ENCODE measurements at regions not wholly inside any gene's neighbourhood (a gene's known extent, or its start where the extent isn't known, plus 50 kb on each side); places are given as distances from the start of the nearest gene placed in this dataset.
A peak's percentile ranks its signal among the peaks of the same experiment; 100 is the strongest.
"Not testable (repeated sequence)": the region's sequence is repeated elsewhere in the genome, so short reads cannot be mapped to it uniquely, and the experiment has no call there.

- not testable (repeated sequence) for H3K4me3 ChIP-seq (ENCODE audit: low read length)
Measured at GRCh38 chr6:86872810-86873209, 64.5 kb upstream of the HTR1E start.

GRCh38 chr6:86871681-86872080 is 65.6 kb upstream of the HTR1E start:
- no peak overlapping the region for H3K4me3 ChIP-seq (ENCODE audit: low read length)
- no peak for TF ChIP-seq CTCF (IDR thresholded peaks at IDR 0.05; ENCODE audit: insufficient read depth, low read depth, low read length, missing control alignments)
- no peak for DNase-seq (ENCODE audit: low read depth)

More at GRCh38 chr6:86872810-86873209, 64.5 kb upstream of the HTR1E start:
- DNase-seq (ENCODE audit: low read depth): not testable (repeated sequence)

- no peak for TF ChIP-seq CTCF (IDR thresholded peaks at IDR 0.05; ENCODE audit: insufficient read depth, low read depth, low read length, missing control alignments)
- no peak overlapping the region for H3K4me3 ChIP-seq (ENCODE audit: low read length)
- DNase-seq (ENCODE audit: low read depth): no peak
Measured at GRCh38 chr6:86869500-86869899, 67.8 kb upstream of the HTR1E start.

GRCh38 chr6:86859513-86859912 is 77.8 kb upstream of the HTR1E start:
- no peak for DNase-seq (ENCODE audit: low read depth)
- no peak overlapping the region for H3K4me3 ChIP-seq (ENCODE audit: low read length)
- TF ChIP-seq CTCF (IDR thresholded peaks at IDR 0.05; ENCODE audit: insufficient read depth, low read depth, low read length, missing control alignments): no peak

GRCh38 chr6:86858970-86859369 is 78.4 kb upstream of the HTR1E start:
- DNase-seq (ENCODE audit: low read depth): no peak
- no peak overlapping the region for H3K4me3 ChIP-seq (ENCODE audit: low read length)
- TF ChIP-seq CTCF (IDR thresholded peaks at IDR 0.05; ENCODE audit: insufficient read depth, low read depth, low read length, missing control alignments): no peak

- H3K4me3 ChIP-seq (ENCODE audit: low read length): no peak overlapping the region
- no peak for DNase-seq (ENCODE audit: low read depth)
- TF ChIP-seq CTCF (IDR thresholded peaks at IDR 0.05; ENCODE audit: insufficient read depth, low read depth, low read length, missing control alignments): no peak
Measured at GRCh38 chr6:86857783-86858182, 79.5 kb upstream of the HTR1E start.

- peak; percentile 85 for TF ChIP-seq CTCF (IDR thresholded peaks at IDR 0.05; ENCODE audit: insufficient read depth, low read depth, low read length, missing control alignments)
- DNase-seq (ENCODE audit: low read depth): peak; percentile 62
- H3K4me3 ChIP-seq (ENCODE audit: low read length): no peak overlapping the region
Measured at GRCh38 chr6:86856937-86857563, 80.3 kb upstream of the HTR1E start.

All from epithelial cell of esophagus (primary cell).